ENCODE measurements at regions not wholly inside any gene's neighbourhood (a gene's known extent, or its start where the extent isn't known, plus 50 kb on each side); places are given as distances from the start of the nearest gene placed in this dataset.

DNA sequence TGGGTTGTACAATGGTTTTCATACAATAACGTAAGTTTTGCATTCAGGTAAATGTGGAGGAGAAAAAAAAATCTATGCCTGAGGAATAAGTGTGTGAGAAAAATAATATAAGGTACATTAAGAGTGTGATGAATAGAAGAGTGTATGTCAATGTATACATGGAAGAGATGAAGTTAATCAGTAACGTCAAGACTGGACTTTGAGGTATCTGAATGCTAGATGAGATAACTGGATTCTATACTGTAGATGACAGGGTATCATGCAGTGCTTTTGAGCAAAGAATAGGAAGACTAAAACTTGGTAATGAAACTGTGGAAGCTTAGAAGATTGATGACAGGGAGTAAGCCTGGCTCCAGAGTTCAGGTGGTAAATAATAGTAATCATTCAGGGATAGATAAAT is 666.7 kb upstream of the SGO1 start:
- ChIA-PET CTCF (no interaction called here), POLR2A (no interaction called here)
- Histone ChIP-seq H3K27ac (ENCODE audit: low read depth, low read length) (no peak overlapping the region), H3K9me3 (ENCODE audit: control insufficient read depth, insufficient read depth, low read length) (peaks cover 13% of the 10 kb centered on the region; the same call in 1 of the 2 replicates), H3K4me3 (ENCODE audit: low read depth, low read length) (no peak overlapping the region), H3K27me3 (ENCODE audit: control insufficient read depth, insufficient read depth, low read length) (no peaks in the 10 kb centered on the region)
- TF ChIP-seq, protein P1, sequence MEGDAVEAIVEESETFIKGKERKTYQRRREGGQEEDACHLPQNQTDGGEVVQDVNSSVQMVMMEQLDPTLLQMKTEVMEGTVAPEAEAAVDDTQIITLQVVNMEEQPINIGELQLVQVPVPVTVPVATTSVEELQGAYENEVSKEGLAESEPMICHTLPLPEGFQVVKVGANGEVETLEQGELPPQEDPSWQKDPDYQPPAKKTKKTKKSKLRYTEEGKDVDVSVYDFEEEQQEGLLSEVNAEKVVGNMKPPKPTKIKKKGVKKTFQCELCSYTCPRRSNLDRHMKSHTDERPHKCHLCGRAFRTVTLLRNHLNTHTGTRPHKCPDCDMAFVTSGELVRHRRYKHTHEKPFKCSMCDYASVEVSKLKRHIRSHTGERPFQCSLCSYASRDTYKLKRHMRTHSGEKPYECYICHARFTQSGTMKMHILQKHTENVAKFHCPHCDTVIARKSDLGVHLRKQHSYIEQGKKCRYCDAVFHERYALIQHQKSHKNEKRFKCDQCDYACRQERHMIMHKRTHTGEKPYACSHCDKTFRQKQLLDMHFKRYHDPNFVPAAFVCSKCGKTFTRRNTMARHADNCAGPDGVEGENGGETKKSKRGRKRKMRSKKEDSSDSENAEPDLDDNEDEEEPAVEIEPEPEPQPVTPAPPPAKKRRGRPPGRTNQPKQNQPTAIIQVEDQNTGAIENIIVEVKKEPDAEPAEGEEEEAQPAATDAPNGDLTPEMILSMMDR (IDR thresholded peaks at IDR 0.05; ENCODE audit: low read depth, low read length), result no peak
- no peak for DNase-seq (ENCODE audit: low read depth, low spot score)

DNA sequence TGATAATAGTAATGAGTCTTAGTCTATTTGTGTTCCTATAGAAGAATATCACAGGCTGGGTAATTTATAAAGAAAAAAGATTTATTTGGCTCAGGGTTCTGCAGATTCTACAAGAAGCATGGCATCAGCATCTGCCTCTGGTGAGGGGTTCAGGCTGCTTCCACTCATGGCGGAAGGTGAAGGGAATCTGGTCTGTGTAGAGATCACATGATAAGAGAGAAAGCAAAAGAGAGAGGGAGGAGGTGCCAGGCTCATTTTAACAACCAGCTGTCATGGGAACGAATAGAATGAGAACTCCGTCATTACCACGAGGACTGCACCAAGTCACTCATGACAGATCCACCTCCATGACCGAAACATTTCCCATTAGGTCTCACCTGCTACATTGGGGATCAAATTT is 664.0 kb upstream of the SGO1 start:
- CTCF ChIA-PET, result no interaction called here
- DNase-seq (ENCODE audit: low read depth, low spot score), result no peak
- H3K27ac ChIP-seq (ENCODE audit: low read depth, low read length), result no peak overlapping the region
- peaks cover 3% of the 10 kb centered on the region; the same call in 1 of the 2 replicates for H3K9me3 ChIP-seq (ENCODE audit: control insufficient read depth, insufficient read depth, low read length)
- H3K4me3 ChIP-seq (ENCODE audit: low read depth, low read length), result no peak overlapping the region
- TF ChIP-seq, protein P1 (IDR thresholded peaks at IDR 0.05; ENCODE audit: low read depth, low read length), result no peak
- POLR2A ChIA-PET, result no interaction called here
- no peaks in the 10 kb centered on the region for H3K27me3 ChIP-seq (ENCODE audit: control insufficient read depth, insufficient read depth, low read length)

DNA sequence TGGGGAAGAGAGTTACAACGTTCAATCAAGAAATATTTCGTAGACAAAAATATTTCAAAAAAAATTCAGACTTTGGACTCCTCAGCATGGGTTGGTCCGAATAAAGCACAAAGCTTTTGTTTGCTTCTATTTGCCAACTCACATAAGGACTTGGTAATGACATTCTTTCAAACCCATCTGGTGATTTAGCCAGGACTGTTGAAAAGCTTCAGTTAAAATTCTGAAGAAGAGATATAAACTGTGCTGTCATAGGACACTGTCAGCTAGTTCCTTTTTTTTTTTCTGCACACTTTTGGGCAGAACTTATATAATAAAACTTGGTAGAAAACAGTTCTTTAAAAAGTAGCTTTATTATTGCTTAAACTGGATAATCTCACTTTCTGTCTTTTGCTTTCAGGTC is 660.8 kb upstream of the SGO1 start:
- POLR2A ChIA-PET, result no interaction called here

GRCh38 chr3:20846066-20846465 is 660.1 kb upstream of the SGO1 start:
- TF ChIP-seq, protein P1 (IDR thresholded peaks at IDR 0.05; ENCODE audit: low read depth, low read length), result no peak
- H3K27ac ChIP-seq (ENCODE audit: low read depth, low read length), result no peak overlapping the region
- no peak overlapping the region for H3K4me3 ChIP-seq (ENCODE audit: low read depth, low read length)
- POLR2A ChIA-PET, result no interaction called here
- H3K9me3 ChIP-seq (ENCODE audit: control insufficient read depth, insufficient read depth, low read length), result no peaks in the 10 kb centered on the region
- CTCF ChIA-PET, result no interaction called here
- DNase-seq (ENCODE audit: low read depth, low spot score), result no peak
- H3K27me3 ChIP-seq (ENCODE audit: control insufficient read depth, insufficient read depth, low read length), result no peaks in the 10 kb centered on the region

More for the DNA sequence above, 660.8 kb upstream of the SGO1 start:
- CTCF ChIA-PET, result no interaction called here
- TF ChIP-seq, protein P1 (IDR thresholded peaks at IDR 0.05; ENCODE audit: low read depth, low read length), result no peak
- no peak overlapping the region for H3K27ac ChIP-seq (ENCODE audit: low read depth, low read length)
- no peak overlapping the region for H3K4me3 ChIP-seq (ENCODE audit: low read depth, low read length)
- H3K27me3 ChIP-seq (ENCODE audit: control insufficient read depth, insufficient read depth, low read length), result no peaks in the 10 kb centered on the region
- DNase-seq (ENCODE audit: low read depth, low spot score), result no peak
- H3K9me3 ChIP-seq (ENCODE audit: control insufficient read depth, insufficient read depth, low read length), result no peaks in the 10 kb centered on the region

DNA sequence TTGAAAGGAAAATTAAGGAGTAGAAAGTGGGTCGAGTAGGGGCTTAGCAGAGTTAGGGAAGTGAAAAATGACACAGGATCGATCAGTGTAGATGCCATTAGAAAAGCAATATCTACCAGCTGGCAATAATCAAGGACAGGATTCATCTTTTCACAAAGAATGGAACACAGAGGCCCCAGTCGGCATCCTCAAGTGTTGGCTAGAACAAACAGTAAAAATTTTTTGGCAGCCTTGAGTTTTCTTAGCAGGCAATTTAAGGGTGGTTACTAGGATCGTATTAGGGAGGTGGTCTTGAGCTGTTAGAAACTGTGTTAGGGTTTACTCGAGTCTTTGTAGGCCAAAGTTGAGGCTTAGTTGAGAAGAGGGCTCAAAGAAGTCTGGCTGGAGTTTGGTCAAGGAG is 658.8 kb upstream of the SGO1 start:
- H3K4me3 ChIP-seq (ENCODE audit: low read depth, low read length), result no peak overlapping the region
- no peak for DNase-seq (ENCODE audit: low read depth, low spot score)
- no peak overlapping the region for H3K27ac ChIP-seq (ENCODE audit: low read depth, low read length)
- H3K27me3 ChIP-seq (ENCODE audit: control insufficient read depth, insufficient read depth, low read length), result no peaks in the 10 kb centered on the region
- H3K9me3 ChIP-seq (ENCODE audit: control insufficient read depth, insufficient read depth, low read length), result no peaks in the 10 kb centered on the region
- CTCF ChIA-PET, result no interaction called here
- POLR2A ChIA-PET, result no interaction called here
- TF ChIP-seq, protein P1 (IDR thresholded peaks at IDR 0.05; ENCODE audit: low read depth, low read length), result no peak

All from AG04450 (cell line).